ENCODE measurements at regions not wholly inside any gene's neighbourhood (a gene's known extent, or its start where the extent isn't known, plus 50 kb on each side); places are given as distances from the start of the nearest gene placed in this dataset.

GRCh38 chr15:93206893-93207292 is 117.9 kb upstream of the RGMA start:
- no peak overlapping the region for H3K4me3 ChIP-seq
- no peak for DNase-seq

GRCh38 chr15:93205413-93205812 is 116.4 kb upstream of the RGMA start:
- Histone ChIP-seq H3K9me3 (no peaks in the 10 kb centered on the region), H3K4me3 (no peak overlapping the region), H3K36me3 (ENCODE audit: low read depth) (no peaks in the 10 kb centered on the region), H3K4me1 (ENCODE audit: low read depth) (no peaks in the 10 kb centered on the region)
- no peak for TF ChIP-seq CTCF (IDR thresholded peaks at IDR 0.05)
- no peak for DNase-seq
- no peak for ATAC-seq
- intact Hi-C loops (cut with DNase I, micrococcal nuclease): no loop called here

More at GRCh38 chr15:93206893-93207292, 117.9 kb upstream of the RGMA start:
- no peak for ATAC-seq
- no peaks in the 10 kb centered on the region for H3K9me3 ChIP-seq
- H3K36me3 ChIP-seq (ENCODE audit: low read depth): no peaks in the 10 kb centered on the region
- intact Hi-C loops (cut with DNase I, micrococcal nuclease): no loop called here
- H3K4me1 ChIP-seq (ENCODE audit: low read depth): no peaks in the 10 kb centered on the region
- no peak for TF ChIP-seq CTCF (IDR thresholded peaks at IDR 0.05)

GRCh38 chr15:93203036-93203435 is 114.0 kb upstream of the RGMA start:
- no peak for TF ChIP-seq CTCF (IDR thresholded peaks at IDR 0.05)
- intact Hi-C loops (cut with DNase I, micrococcal nuclease): no loop called here
- Histone ChIP-seq H3K9me3 (no peaks in the 10 kb centered on the region), H3K4me3 (no peak overlapping the region), H3K36me3 (ENCODE audit: low read depth) (no peaks in the 10 kb centered on the region), H3K4me1 (ENCODE audit: low read depth) (no peaks in the 10 kb centered on the region)
- DNase-seq: no peak
- ATAC-seq: no peak

GRCh38 chr15:93202405-93202804 is 113.4 kb upstream of the RGMA start:
- TF ChIP-seq CTCF (IDR thresholded peaks at IDR 0.05): no peak
- intact Hi-C loops (cut with DNase I, micrococcal nuclease): no loop called here
- no peaks in the 10 kb centered on the region for H3K9me3 ChIP-seq
- DNase-seq: no peak
- H3K4me1 ChIP-seq (ENCODE audit: low read depth): no peaks in the 10 kb centered on the region
- no peaks in the 10 kb centered on the region for H3K36me3 ChIP-seq (ENCODE audit: low read depth)
- H3K4me3 ChIP-seq: no peak overlapping the region
- ATAC-seq: no peak

DNA sequence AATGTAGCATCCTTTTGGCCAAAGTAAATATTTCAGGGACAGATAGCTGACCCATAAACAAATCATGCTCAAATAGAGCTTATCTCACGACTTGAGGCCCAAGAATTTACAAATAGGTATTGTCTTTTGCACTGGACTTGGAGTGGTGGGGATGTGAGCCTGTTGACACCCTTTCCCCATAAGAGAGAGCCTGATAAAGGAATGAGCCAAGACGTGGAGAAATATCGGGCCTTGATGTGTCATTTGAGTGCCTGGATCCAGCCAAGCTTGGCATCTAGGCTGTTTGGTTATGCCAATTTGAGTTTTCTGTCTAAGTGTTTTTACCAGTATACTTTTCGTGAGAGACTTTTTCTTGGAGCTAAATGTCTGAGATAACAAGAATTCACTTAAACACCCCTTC is 112.9 kb upstream of the RGMA start:
- TF ChIP-seq CTCF (IDR thresholded peaks at IDR 0.05): no peak
- Histone ChIP-seq H3K4me3 (no peak overlapping the region), H3K4me1 (ENCODE audit: low read depth) (no peaks in the 10 kb centered on the region), H3K36me3 (ENCODE audit: low read depth) (no peaks in the 10 kb centered on the region), H3K9me3 (no peaks in the 10 kb centered on the region)
- DNase-seq: no peak
- no peak for ATAC-seq
- intact Hi-C loops (cut with DNase I, micrococcal nuclease): no loop called here

DNA sequence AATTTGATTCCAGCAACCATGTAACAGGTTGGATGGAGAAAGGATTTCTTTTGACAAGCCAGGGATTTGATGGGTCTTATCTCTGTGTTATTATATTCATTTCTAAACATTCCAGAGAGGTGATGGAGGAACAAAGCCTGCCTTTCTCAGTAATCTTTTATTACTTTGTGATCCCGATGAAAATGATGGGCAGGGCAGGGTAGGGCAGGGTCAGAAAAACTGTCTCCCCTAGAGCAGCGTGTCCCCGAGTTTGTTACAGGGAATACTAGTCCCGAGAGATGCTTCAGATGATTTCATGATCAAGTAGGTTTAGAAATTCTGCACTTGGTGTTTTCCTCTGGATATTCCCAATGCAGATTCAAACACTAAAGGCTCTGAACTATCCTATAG is 111.8 kb upstream of the RGMA start:
- no peak for TF ChIP-seq CTCF (IDR thresholded peaks at IDR 0.05)
- intact Hi-C loops (cut with DNase I, micrococcal nuclease): no loop called here
- Histone ChIP-seq H3K9me3 (no peaks in the 10 kb centered on the region), H3K36me3 (ENCODE audit: low read depth) (no peaks in the 10 kb centered on the region), H3K4me1 (ENCODE audit: low read depth) (no peaks in the 10 kb centered on the region), H3K4me3 (no peak overlapping the region)
- ATAC-seq (no peak), DNase-seq (no peak)

Measured in mucosa of descending colon (tissue), 3 donors.